HEK293 (cell line): ENCODE measurements at regions not wholly inside any gene's neighbourhood (a gene's known extent, or its start where the extent isn't known, plus 50 kb on each side); places are given as distances from the start of the nearest gene placed in this dataset.

Experiments used
- ATF2 ChIP-seq: fragments of 450-650 bp; formaldehyde crosslinking; IDR thresholded peaks from 2 replicates; pipeline ENCODE4 v1.5.1; 2016; ENCODE audit warnings: missing biosample characterization, missing genetic modification characterization, low read depth
- CTCF ChIP-seq: fragments of 450-650 bp; formaldehyde crosslinking; IDR thresholded peaks from 2 replicates; pipeline ENCODE4 v1.5.1; 2016; ENCODE audit warnings: missing biosample characterization, missing genetic modification characterization
- PATZ1 ChIP-seq: fragments of 450-650 bp; formaldehyde crosslinking; IDR thresholded peaks from 2 replicates; pipeline ENCODE4 v1.5.1; 2016; ENCODE audit warnings: missing biosample characterization, missing genetic modification characterization
- SCRT2 ChIP-seq: fragments of 450-650 bp; formaldehyde crosslinking; IDR thresholded peaks from 2 replicates; pipeline ENCODE4 v1.5.1; 2016; ENCODE audit warnings: missing biosample characterization, missing genetic modification characterization
- ZNF112 ChIP-seq: fragments of 450-650 bp; formaldehyde crosslinking; IDR thresholded peaks from 2 replicates; pipeline ENCODE4 v1.5.0; 2017; ENCODE audit warnings: missing biosample characterization, missing genetic modification characterization
- ZNF354C ChIP-seq: fragments of 450-650 bp; formaldehyde crosslinking; IDR thresholded peaks from 2 replicates; pipeline ENCODE4 v1.5.1; 2016; ENCODE audit warnings: missing biosample characterization, missing genetic modification characterization, low read depth, borderline replicate concordance
- ZNF514 ChIP-seq: fragments of 450-650 bp; formaldehyde crosslinking; IDR thresholded peaks from 2 replicates; pipeline ENCODE4 v1.5.1; 2016; ENCODE audit warnings: missing biosample characterization, missing genetic modification characterization
- ZNF777 ChIP-seq: fragments of 450-650 bp; formaldehyde crosslinking; IDR thresholded peaks from 2 replicates; pipeline ENCODE4 v1.5.1; 2017; ENCODE audit warnings: missing biosample characterization, missing genetic modification characterization, borderline replicate concordance
- ZNF843 ChIP-seq: fragments of 450-650 bp; formaldehyde crosslinking; IDR thresholded peaks from 2 replicates; pipeline ENCODE4 v1.5.1; 2016; ENCODE audit warnings: missing biosample characterization, missing genetic modification characterization
- TF ChIP-seq, protein P1 (sequence below): fragments of 450-650 bp; formaldehyde crosslinking; IDR thresholded peaks from 2 replicates; pipeline ENCODE4 v1.5.1; 2016; ENCODE audit warnings: missing biosample characterization, missing genetic modification characterization

DNA sequence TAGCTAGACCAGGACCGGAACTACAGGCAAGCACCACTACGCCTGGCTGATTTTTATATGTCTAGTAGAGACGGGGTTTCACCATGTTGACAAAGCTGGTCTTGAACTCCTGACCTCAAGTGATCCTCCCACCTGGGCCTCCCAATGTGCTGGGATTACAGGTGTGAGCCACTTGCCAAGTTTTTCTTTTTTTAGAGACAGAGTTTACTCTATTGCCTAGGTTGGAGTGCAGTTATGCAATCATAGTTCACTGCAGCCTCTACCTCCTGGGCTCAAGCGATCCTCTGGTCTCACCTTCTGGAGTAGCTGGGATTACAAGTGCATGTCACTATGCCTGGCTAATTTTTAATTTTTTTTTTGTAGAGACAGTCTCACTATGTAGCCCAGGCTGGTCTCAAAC lies 201.5 kb upstream of the TBX3 start:
- TF ChIP-seq ATF2 (no peak), SCRT2 (tag by site-specific recombination) (no peak), CTCF (tag by site-specific recombination) (no peak), ZNF514 (tag by site-specific recombination) (no peak), ZNF843 (tag by site-specific recombination) (no peak), PATZ1 (no peak), ZNF112 (no peak), ZNF777 (tag by site-specific recombination) (no peak), ZNF354C (tag by site-specific recombination) (no peak)
- TF ChIP-seq, protein P1, sequence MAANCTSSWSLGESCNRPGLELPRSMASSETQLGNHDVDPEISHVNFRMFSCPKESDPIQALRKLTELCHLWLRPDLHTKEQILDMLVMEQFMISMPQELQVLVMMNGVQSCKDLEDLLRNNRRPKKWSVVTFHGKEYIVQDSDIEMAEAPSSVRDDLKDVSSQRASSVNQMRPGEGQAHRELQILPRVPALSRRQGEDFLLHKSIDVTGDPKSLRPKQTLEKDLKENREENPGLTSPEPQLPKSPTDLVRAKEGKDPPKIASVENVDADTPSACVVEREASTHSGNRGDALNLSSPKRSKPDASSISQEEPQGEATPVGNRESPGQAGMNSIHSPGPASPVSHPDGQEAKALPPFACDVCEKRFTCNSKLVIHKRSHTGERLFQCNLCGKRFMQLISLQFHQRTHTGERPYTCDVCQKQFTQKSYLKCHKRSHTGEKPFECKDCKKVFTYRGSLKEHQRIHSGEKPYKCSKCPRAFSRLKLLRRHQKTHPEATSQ, result no peak
